Kidney capillary endothelial cell (primary cell): ENCODE measurements at regions not wholly inside any gene's neighbourhood (a gene's known extent, or its start where the extent isn't known, plus 50 kb on each side); places are given as distances from the start of the nearest gene placed in this dataset.
"Not testable (repeated sequence)": the region's sequence is repeated elsewhere in the genome, so short reads cannot be mapped to it uniquely, and the experiment has no call there.

ENCODE experiments used
- DNase-seq: peaks from one replicate; pipeline ENCODE4 v3.0.0-alpha.2; 2018; ENCODE audit warnings: low spot score

- DNase-seq, result no peak
Observed at GRCh38 chr3:139095803-139096466, 51.2 kb upstream of the PRR23C start.

- DNase-seq, result no peak
Observed at GRCh38 chr3:139096670-139097069, 52.0 kb upstream of the PRR23C start.

- DNase-seq, result no peak
Observed at GRCh38 chr3:139098391-139098790, 53.7 kb upstream of the PRR23C start.

- no peak for DNase-seq
Observed at GRCh38 chr3:139099968-139100817, 55.5 kb upstream of the PRR23C start.

GRCh38 chr3:139100821-139101220, 56.1 kb upstream of the PRR23C start:
- DNase-seq, result no peak

GRCh38 chr3:139101396-139101795, 56.7 kb upstream of the PRR23C start:
- no peak for DNase-seq

- DNase-seq, result no peak
Observed at GRCh38 chr3:139103484-139103883, 58.8 kb upstream of the PRR23C start.

- DNase-seq, result no peak
Observed at GRCh38 chr3:139104062-139104461, 59.4 kb upstream of the PRR23C start.

GRCh38 chr3:139105154-139105702, 60.5 kb upstream of the PRR23C start:
- DNase-seq, result no peak

GRCh38 chr3:139106013-139106932, 61.6 kb upstream of the PRR23C start:
- no peak for DNase-seq

- DNase-seq, result no peak
Observed at GRCh38 chr3:139107424-139108252, 62.9 kb upstream of the PRR23C start.

GRCh38 chr3:139108253-139108969, 63.7 kb upstream of the PRR23C start:
- DNase-seq, result no peak

- DNase-seq, result no peak
Observed at GRCh38 chr3:139109271-139109670, 64.6 kb upstream of the PRR23C start.

GRCh38 chr3:139110072-139110830, 65.6 kb upstream of the PRR23C start:
- DNase-seq, result no peak

GRCh38 chr3:139110929-139111328, 66.2 kb upstream of the PRR23C start:
- not testable (repeated sequence) for DNase-seq

- peak; percentile 36 for DNase-seq
Observed at GRCh38 chr3:139111392-139112229, 66.9 kb upstream of the PRR23C start.

- DNase-seq, result no peak
Observed at GRCh38 chr3:139112230-139112558, 67.5 kb upstream of the PRR23C start.

GRCh38 chr3:139113231-139113992, 68.7 kb upstream of the PRR23C start:
- DNase-seq, result no peak
